Activated CD4-positive, alpha-beta T cell treated with anti-CD3 and anti-CD28 coated beads for 4 hours (primary cell): ENCODE measurements at regions not wholly inside any gene's neighbourhood (a gene's known extent, or its start where the extent isn't known, plus 50 kb on each side); places are given as distances from the start of the nearest gene placed in this dataset.
"Not testable (repeated sequence)": the region's sequence is repeated elsewhere in the genome, so short reads cannot be mapped to it uniquely, and the experiment has no call there.

Experiments used
- DNase-seq, 2 donors: peaks; one replicate each; pipeline ENCODE4 v3.0.0-alpha.2; 2020

- DNase-seq: no peak
Measured at GRCh38 chr2:215793747-215794595, 219.4 kb downstream of the MREG start.

- no peak for DNase-seq
Measured at GRCh38 chr2:215791481-215791937, 221.8 kb downstream of the MREG start.

- no peak for DNase-seq
Measured at GRCh38 chr2:215790523-215791421, 222.6 kb downstream of the MREG start.

GRCh38 chr2:215787565-215788178, 225.7 kb downstream of the MREG start:
- no peak for DNase-seq

GRCh38 chr2:215787025-215787424, 226.3 kb downstream of the MREG start:
- no peak for DNase-seq

GRCh38 chr2:215784371-215784783, 229.0 kb downstream of the MREG start:
- no peak for DNase-seq

- not testable (repeated sequence) for DNase-seq
Measured at GRCh38 chr2:215783640-215784039, 229.7 kb downstream of the MREG start.

GRCh38 chr2:215782965-215783364, 230.4 kb downstream of the MREG start:
- no peak for DNase-seq

- DNase-seq: no peak
Measured at GRCh38 chr2:215782295-215782694, 231.1 kb downstream of the MREG start.

- DNase-seq: no peak
Measured at GRCh38 chr2:215780907-215781685, 232.3 kb downstream of the MREG start.

GRCh38 chr2:215780313-215780712, 233.0 kb downstream of the MREG start:
- DNase-seq: no peak

GRCh38 chr2:215779912-215780311, 233.4 kb downstream of the MREG start:
- no peak for DNase-seq

- DNase-seq: no peak
Measured at GRCh38 chr2:215777465-215778044, 235.8 kb downstream of the MREG start.

GRCh38 chr2:215775106-215775505, 238.2 kb downstream of the MREG start:
- DNase-seq: no peak

GRCh38 chr2:215773728-215774127, 239.6 kb downstream of the MREG start:
- no peak for DNase-seq

- DNase-seq: no peak
Measured at GRCh38 chr2:215772634-215773563, 240.5 kb downstream of the MREG start.

- no peak for DNase-seq
Measured at GRCh38 chr2:215772003-215772402, 241.3 kb downstream of the MREG start.

GRCh38 chr2:215771241-215771640, 242.1 kb downstream of the MREG start:
- no peak for DNase-seq

GRCh38 chr2:215770668-215771067, 242.7 kb downstream of the MREG start:
- DNase-seq: no peak

GRCh38 chr2:215769246-215769645, 244.1 kb downstream of the MREG start:
- DNase-seq: no peak

- DNase-seq: no peak
Measured at GRCh38 chr2:215767625-215768024, 245.7 kb downstream of the MREG start.
